ENCODE measurements at regions not wholly inside any gene's neighbourhood (a gene's known extent, or its start where the extent isn't known, plus 50 kb on each side); places are given as distances from the start of the nearest gene placed in this dataset.

GRCh38 chr22:22064580-22064979 is 82.0 kb upstream of the TOP3B start:
- Histone ChIP-seq H3K36me3 (no peaks in the 10 kb centered on the region), H3K4me3 (ENCODE audit: low read depth, low read length) (no peak overlapping the region), H3K4me1 (no peaks in the 10 kb centered on the region), H3K9me3 (no peaks in the 10 kb centered on the region), H3K27me3 (peaks cover under 1% of the 10 kb centered on the region; the same call in 1 of the 2 replicates)
- DNase-seq, result no peak
- TF ChIP-seq CTCF (IDR thresholded peaks at IDR 0.05; ENCODE audit: low read depth, low read length), result no peak

- H3K4me1 ChIP-seq, result no peaks in the 10 kb centered on the region
- H3K9me3 ChIP-seq, result no peaks in the 10 kb centered on the region
- H3K4me3 ChIP-seq (ENCODE audit: low read depth, low read length), result no peak overlapping the region
- TF ChIP-seq CTCF (IDR thresholded peaks at IDR 0.05; ENCODE audit: low read depth, low read length), result no peak
- no peak for DNase-seq
- H3K36me3 ChIP-seq, result no peaks in the 10 kb centered on the region
- peaks cover 17% of the 10 kb centered on the region for H3K27me3 ChIP-seq
Observed at GRCh38 chr22:22062306-22062793, 79.8 kb upstream of the TOP3B start.

- TF ChIP-seq CTCF (IDR thresholded peaks at IDR 0.05; ENCODE audit: low read depth, low read length), result no peak
- H3K4me3 ChIP-seq (ENCODE audit: low read depth, low read length), result no peak overlapping the region
- H3K27me3 ChIP-seq, result peaks cover 26% of the 10 kb centered on the region
- no peaks in the 10 kb centered on the region for H3K9me3 ChIP-seq
- no peaks in the 10 kb centered on the region for H3K36me3 ChIP-seq
- no peaks in the 10 kb centered on the region for H3K4me1 ChIP-seq
- no peak for DNase-seq
Observed at GRCh38 chr22:22061085-22062077, 78.8 kb upstream of the TOP3B start.

- H3K9me3 ChIP-seq, result no peaks in the 10 kb centered on the region
- H3K4me1 ChIP-seq, result no peaks in the 10 kb centered on the region
- peaks cover 31% of the 10 kb centered on the region for H3K27me3 ChIP-seq
- DNase-seq, result peak; percentile 78
- no peaks in the 10 kb centered on the region for H3K36me3 ChIP-seq
- H3K4me3 ChIP-seq (ENCODE audit: low read depth, low read length), result no peak overlapping the region
- peak; percentile 84 for TF ChIP-seq CTCF (IDR thresholded peaks at IDR 0.05; ENCODE audit: low read depth, low read length)
Observed at GRCh38 chr22:22060200-22061084, 77.9 kb upstream of the TOP3B start.

- H3K27me3 ChIP-seq, result peaks cover 31% of the 10 kb centered on the region
- no peaks in the 10 kb centered on the region for H3K36me3 ChIP-seq
- no peak for TF ChIP-seq CTCF (IDR thresholded peaks at IDR 0.05; ENCODE audit: low read depth, low read length)
- no peaks in the 10 kb centered on the region for H3K4me1 ChIP-seq
- H3K9me3 ChIP-seq, result no peaks in the 10 kb centered on the region
- no peak for DNase-seq
- no peak overlapping the region for H3K4me3 ChIP-seq (ENCODE audit: low read depth, low read length)
Observed at GRCh38 chr22:22059291-22060002, 76.9 kb upstream of the TOP3B start.

Data from BE2C (cell line).